Transverse colon (tissue), 4 donors: ENCODE measurements at regions not wholly inside any gene's neighbourhood (a gene's known extent, or its start where the extent isn't known, plus 50 kb on each side); places are given as distances from the start of the nearest gene placed in this dataset.
"Not testable (repeated sequence)": the region's sequence is repeated elsewhere in the genome, so short reads cannot be mapped to it uniquely, and the experiment has no call there.

Experiments used
- DNase-seq: peaks from one replicate; pipeline ENCODE4 v3.0.0-alpha.2; 2019
- H3K27ac ChIP-seq, 4 donors: fragments of 200-600 bp; sonication (generic); 2 replicates each; pipeline ENCODE4 v1.5.1; 2016 to 2018; ENCODE audit warnings: inconsistent platforms in 4 of 4
- H3K27me3 ChIP-seq: fragments of 200-600 bp; sonication (generic); 2 replicates; pipeline ENCODE4 v1.5.1; 2017; ENCODE audit warnings: inconsistent platforms
- H3K36me3 ChIP-seq, 4 donors: fragments of 200-600 bp; sonication (generic); 2 replicates each; pipeline ENCODE4 v1.5.1; 2017 to 2019; ENCODE audit warnings: inconsistent platforms in 4 of 4
- H3K4me1 ChIP-seq, 4 donors: fragments of 200-600 bp; sonication (generic); 2 replicates each; pipeline ENCODE4 v1.5.1; 2017 to 2020; ENCODE audit warnings: inconsistent platforms in 4 of 4
- H3K4me3 ChIP-seq, 4 donors: fragments of 200-600 bp; sonication (generic); 1 replicate in 1 of 4; 2 replicates in 3 of 4; pipeline versions ENCODE4 v1.5.1 to v1.6.1; 2017 to 2019; ENCODE audit warnings: inconsistent platforms in 4 of 4
- H3K9me3 ChIP-seq, 2 donors: fragments of 200-600 bp; sonication (generic); 2 replicates each; pipeline ENCODE4 v1.5.1; 2017 to 2019; ENCODE audit warnings: inconsistent platforms in 2 of 2
- EP300 ChIP-seq: sonication (generic); formaldehyde crosslinking; IDR thresholded peaks from one replicate; pipeline ENCODE4 v1.6.1; 2017; ENCODE audit warnings: antibody characterized with exemption, low read depth
- POLR2A ChIP-seq: fragments of 450-650 bp; IDR thresholded peaks from one replicate; pipeline ENCODE4 v1.6.1; 2016; ENCODE audit warnings: antibody characterized with exemption, mild to moderate bottlenecking, moderate library complexity
- POLR2AphosphoS5 ChIP-seq, 3 donors: sonication (generic); formaldehyde crosslinking; IDR thresholded peaks; one replicate each; pipeline ENCODE4 v1.6.1; 2016; ENCODE audit warnings: antibody characterized with exemption in 3 of 3
- WGBS, 2 donors: methylation state at CpG; one replicate each; pipeline ENCODE4 v1.1.5; 2018; ENCODE audit warnings: low coverage in 1 of 2; 5-methylcytosine and 5-hydroxymethylcytosine counted together
- in situ Hi-C, 4 donors: fragments of 200-750 bp; cut with MboI; loops; one replicate each; pipeline versions ENCODE4 v1.15.0 to v1.15.1; 2017; ENCODE audit warnings: low sequenced_read_pairs in 3 of 4, low pct_ligation_motif_present in 1 of 4, low pct_unique_long_range_greater_than_20kb in 1 of 4
- intact Hi-C: fragments of 100-400 bp; cut with DNase I; formaldehyde crosslinking; loops from one replicate; pipeline ENCODE4 v1.15.1; 2023; ENCODE audit warnings: low total_unique reads
- TF ChIP-seq, protein P1 (sequence below), 5 experiments: fragments of 200-600 bp in 3 of 5; fragments of 450-650 bp in 2 of 5; sonication (generic) in 3 of 5; IDR thresholded peaks; 1 replicate in 2 of 5; 2 replicates in 3 of 5; pipeline ENCODE4 v1.5.1; 2016 to 2017; ENCODE audit warnings: antibody characterized with exemption in 5 of 5, inconsistent platforms in 3 of 5, mild to moderate bottlenecking in 2 of 5, moderate library complexity in 1 of 5

GRCh38 chr10:42992957-42993390, 83.9 kb upstream of the RET start:
- TF ChIP-seq POLR2A, result no peak
- no peak for TF ChIP-seq POLR2AphosphoS5 (IDR thresholded peaks at IDR 0.05)
- TF ChIP-seq, protein P1, sequence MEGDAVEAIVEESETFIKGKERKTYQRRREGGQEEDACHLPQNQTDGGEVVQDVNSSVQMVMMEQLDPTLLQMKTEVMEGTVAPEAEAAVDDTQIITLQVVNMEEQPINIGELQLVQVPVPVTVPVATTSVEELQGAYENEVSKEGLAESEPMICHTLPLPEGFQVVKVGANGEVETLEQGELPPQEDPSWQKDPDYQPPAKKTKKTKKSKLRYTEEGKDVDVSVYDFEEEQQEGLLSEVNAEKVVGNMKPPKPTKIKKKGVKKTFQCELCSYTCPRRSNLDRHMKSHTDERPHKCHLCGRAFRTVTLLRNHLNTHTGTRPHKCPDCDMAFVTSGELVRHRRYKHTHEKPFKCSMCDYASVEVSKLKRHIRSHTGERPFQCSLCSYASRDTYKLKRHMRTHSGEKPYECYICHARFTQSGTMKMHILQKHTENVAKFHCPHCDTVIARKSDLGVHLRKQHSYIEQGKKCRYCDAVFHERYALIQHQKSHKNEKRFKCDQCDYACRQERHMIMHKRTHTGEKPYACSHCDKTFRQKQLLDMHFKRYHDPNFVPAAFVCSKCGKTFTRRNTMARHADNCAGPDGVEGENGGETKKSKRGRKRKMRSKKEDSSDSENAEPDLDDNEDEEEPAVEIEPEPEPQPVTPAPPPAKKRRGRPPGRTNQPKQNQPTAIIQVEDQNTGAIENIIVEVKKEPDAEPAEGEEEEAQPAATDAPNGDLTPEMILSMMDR (IDR thresholded peaks at IDR 0.05), result no peak
- no peak for TF ChIP-seq EP300
- Histone ChIP-seq H3K27me3 (no peaks in the 10 kb centered on the region), H3K36me3 (no peaks in the 10 kb centered on the region), H3K9me3 (no peaks in the 10 kb centered on the region), H3K27ac (no peak overlapping the region), H3K4me1 (no peaks in the 10 kb centered on the region), H3K4me3 (no peak overlapping the region)
- intact Hi-C loops, result no loop called here
- in situ Hi-C loops, result no loop called here
- no peak for DNase-seq
- 90% methylated on average over 13 of the region's 13 CpGs; no CpG with 5 or more reads in 1 of the 2 donors for WGBS, 2 donors

GRCh38 chr10:42994909-42995308, 82.0 kb upstream of the RET start:
- 80 to 93% methylated on average over 1 of the region's 2 CpGs for WGBS, 2 donors
- H3K4me1 ChIP-seq, H3K9me3 ChIP-seq, in situ Hi-C loops, H3K4me3 ChIP-seq, DNase-seq, H3K27me3 ChIP-seq, intact Hi-C loops, H3K36me3 ChIP-seq, H3K27ac ChIP-seq: not testable (repeated sequence)

DNA sequence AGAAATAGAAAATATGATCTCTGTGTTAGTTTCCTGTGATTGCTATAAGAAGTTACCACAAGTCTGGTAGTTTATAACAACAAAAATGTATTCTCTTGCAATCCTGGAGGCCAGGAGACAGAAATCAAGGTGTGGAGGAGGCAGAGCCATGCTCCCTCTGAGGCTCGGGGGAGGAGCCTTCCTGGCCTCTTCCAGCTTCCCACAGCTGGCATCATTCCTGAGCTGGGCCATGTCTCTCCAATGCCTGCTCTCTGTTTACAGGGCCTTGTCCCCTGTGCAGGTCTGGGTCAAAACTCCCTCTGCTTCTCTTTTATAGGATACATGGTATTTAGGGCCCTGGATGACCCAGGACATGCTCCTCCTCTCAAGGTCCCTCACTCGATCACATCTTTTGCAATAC, 81.3 kb upstream of the RET start:
- H3K27ac ChIP-seq, result no peak overlapping the region
- H3K4me1 ChIP-seq, result no peaks in the 10 kb centered on the region
- H3K4me3 ChIP-seq, result no peak overlapping the region
- H3K9me3 ChIP-seq, result no peaks in the 10 kb centered on the region
- no peak for TF ChIP-seq POLR2AphosphoS5 (IDR thresholded peaks at IDR 0.05)
- TF ChIP-seq, protein P1 (IDR thresholded peaks at IDR 0.05), result no peak
- no peak for TF ChIP-seq EP300
- no peak for TF ChIP-seq POLR2A
- no peaks in the 10 kb centered on the region for H3K36me3 ChIP-seq
- in situ Hi-C loops (no loop called here), intact Hi-C loops (no loop called here)
- 64 to 86% methylated on average over 1 to 2 of the region's 2 CpGs for WGBS, 2 donors
- no peak for DNase-seq
- H3K27me3 ChIP-seq, result no peaks in the 10 kb centered on the region

DNA sequence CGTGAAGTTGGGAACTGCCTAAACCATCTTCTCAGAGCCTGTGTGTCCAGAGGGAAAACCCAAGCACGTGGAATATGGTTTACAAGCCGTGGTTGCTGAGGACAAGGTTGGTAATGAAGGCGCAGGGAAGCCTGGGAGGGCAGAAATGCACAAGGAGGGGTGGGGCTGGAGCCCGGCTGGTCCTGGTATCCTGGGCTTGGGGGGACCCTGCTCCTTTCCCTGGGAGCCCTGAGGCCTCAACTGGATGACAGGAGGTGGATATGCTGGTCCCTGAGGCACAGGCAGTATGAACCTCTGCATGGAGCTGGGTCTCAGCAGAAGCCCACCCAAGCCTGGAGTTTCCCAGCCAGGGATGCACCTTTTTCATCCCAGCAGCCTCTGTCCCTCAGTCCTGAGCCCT, 80.3 kb upstream of the RET start:
- Histone ChIP-seq H3K4me1 (no peaks in the 10 kb centered on the region), H3K36me3 (no peaks in the 10 kb centered on the region), H3K27me3 (no peaks in the 10 kb centered on the region), H3K27ac (no peak overlapping the region), H3K4me3 (no peak overlapping the region), H3K9me3 (no peaks in the 10 kb centered on the region)
- no peak for DNase-seq
- intact Hi-C loops (no loop called here), in situ Hi-C loops (no loop called here)
- 80 to 92% methylated on average over 1 to 5 of the region's 5 CpGs for WGBS, 2 donors
- TF ChIP-seq EP300, result no peak
- TF ChIP-seq POLR2AphosphoS5 (IDR thresholded peaks at IDR 0.05), result no peak
- TF ChIP-seq POLR2A, result no peak
- TF ChIP-seq, protein P1 (IDR thresholded peaks at IDR 0.05), result no peak

DNA sequence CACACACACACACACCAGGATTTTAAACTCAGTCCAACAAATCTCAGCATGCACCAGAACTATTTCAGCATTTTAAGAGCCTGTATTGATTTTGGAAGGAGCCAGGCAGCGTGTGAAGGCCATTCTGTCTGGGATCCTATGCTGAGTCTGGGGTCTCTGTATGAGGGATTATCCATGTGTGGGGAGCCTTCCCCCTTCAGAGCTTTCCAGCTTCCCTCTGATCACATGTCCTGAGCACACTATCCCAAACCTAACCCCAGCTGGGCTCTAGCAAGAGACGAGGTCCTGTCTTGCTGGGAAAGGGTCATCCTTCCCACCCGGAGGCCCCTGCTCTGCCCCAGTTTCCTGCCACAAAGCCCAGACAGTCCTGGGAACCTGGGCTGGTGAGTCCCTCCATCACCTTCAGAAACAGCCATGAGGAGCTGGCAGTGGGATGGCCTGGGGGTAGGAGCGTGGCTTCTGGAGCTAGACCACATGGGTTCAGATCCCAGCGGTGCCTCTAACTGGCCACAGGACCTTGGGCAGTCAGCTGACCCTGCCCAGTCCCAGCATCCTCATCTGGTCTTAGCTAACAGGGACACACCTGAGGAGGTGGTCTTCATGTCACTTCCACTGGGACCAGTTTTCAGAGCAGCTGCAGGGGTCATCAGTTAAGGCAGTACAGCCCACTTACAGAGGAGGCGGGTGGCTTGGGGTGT, 79.6 kb upstream of the RET start:
- in situ Hi-C loops (no loop called here), intact Hi-C loops (no loop called here)
- H3K4me1 ChIP-seq, result no peaks in the 10 kb centered on the region
- no peaks in the 10 kb centered on the region for H3K27me3 ChIP-seq
- no peak for DNase-seq
- no peak overlapping the region for H3K4me3 ChIP-seq
- WGBS, 2 donors, result 72% methylated on average over 5 of the region's 6 CpGs; no CpG with 5 or more reads in 1 of the 2 donors
- TF ChIP-seq POLR2A, result no peak
- no peak for TF ChIP-seq POLR2AphosphoS5 (IDR thresholded peaks at IDR 0.05)
- TF ChIP-seq EP300, result no peak
- TF ChIP-seq, protein P1 (IDR thresholded peaks at IDR 0.05), result no peak
- no peak overlapping the region for H3K27ac ChIP-seq
- H3K36me3 ChIP-seq, result no peaks in the 10 kb centered on the region
- H3K9me3 ChIP-seq, result no peaks in the 10 kb centered on the region
